GM12878 (cell line): ENCODE measurements at regions not wholly inside any gene's neighbourhood (a gene's known extent, or its start where the extent isn't known, plus 50 kb on each side); places are given as distances from the start of the nearest gene placed in this dataset.

ENCODE experiments used
- CHD4 ChIP-seq: fragments of 200-600 bp; sonication (generic); IDR thresholded peaks from 2 replicates; pipeline ENCODE4 v1.6.1; 2016; ENCODE audit warnings: mild to moderate bottlenecking
- JUNB ChIP-seq: IDR thresholded peaks from 2 replicates; pipeline ENCODE4 v1.6.1; 2016; ENCODE audit warnings: antibody characterized with exemption, mild to moderate bottlenecking
- MYC ChIP-seq: IDR thresholded peaks from 2 replicates; pipeline ENCODE4 v1.6.1; 2011; ENCODE audit warnings: mild to moderate bottlenecking, low read length, moderate library complexity, inconsistent platforms; ENCODE audit not compliant: insufficient read depth, insufficient replicate concordance, insufficient read length, severe bottlenecking
- POLR2A ChIP-seq: IDR thresholded peaks from 2 replicates; pipeline ENCODE4 v1.6.1; 2011; ENCODE audit warnings: low read depth, mild to moderate bottlenecking, low read length
- SMARCA5 ChIP-seq: fragments of 450-650 bp; IDR thresholded peaks from 2 replicates; pipeline ENCODE4 v1.6.1; 2017; ENCODE audit warnings: mild to moderate bottlenecking
- SP1 ChIP-seq: IDR thresholded peaks from one replicate; pipeline ENCODE4 v1.6.1; 2011; ENCODE audit warnings: low read depth, low read length
- TAF1 ChIP-seq: IDR thresholded peaks from 2 replicates; pipeline ENCODE4 v1.6.1; 2011; ENCODE audit warnings: mild to moderate bottlenecking, low read depth, low read length, borderline replicate concordance
- ZNF687 ChIP-seq: fragments of 450-650 bp; IDR thresholded peaks from 2 replicates; pipeline ENCODE4 v1.6.1; 2017; ENCODE audit warnings: mild to moderate bottlenecking, moderate library complexity
- TF ChIP-seq, protein P1 (sequence below), 3 experiments: IDR thresholded peaks in 2 of 3; conservative IDR thresholded peaks in 1 of 3; 2 replicates each; pipeline ENCODE4 v1.5.1; 2011; ENCODE audit warnings: low read depth in 3 of 3, low read length in 3 of 3, mild to moderate bottlenecking in 3 of 3, control low read depth in 2 of 3, moderate library complexity in 2 of 3, inconsistent platforms in 1 of 3, mixed read lengths in 1 of 3; ENCODE audit not compliant: control insufficient read depth in 2 of 3, insufficient read depth in 1 of 3; ENCODE audit errors: extremely low read depth in 1 of 3
- TF ChIP-seq, protein P2 (sequence below): fragments of 450-650 bp; IDR thresholded peaks from 2 replicates; pipeline ENCODE4 v1.6.1; 2017; ENCODE audit warnings: mild to moderate bottlenecking, low read depth, inconsistent platforms; ENCODE audit not compliant: poor library complexity, severe bottlenecking

GRCh38 chr3:159721324-159721723 lies 267.3 kb upstream of the IL12A start:
- TF ChIP-seq MYC (no peak), TAF1 (no peak), CHD4 (no peak), SMARCA5 (no peak), JUNB (no peak), POLR2A (no peak), SP1 (no peak), ZNF687 (no peak)
- TF ChIP-seq, protein P1, sequence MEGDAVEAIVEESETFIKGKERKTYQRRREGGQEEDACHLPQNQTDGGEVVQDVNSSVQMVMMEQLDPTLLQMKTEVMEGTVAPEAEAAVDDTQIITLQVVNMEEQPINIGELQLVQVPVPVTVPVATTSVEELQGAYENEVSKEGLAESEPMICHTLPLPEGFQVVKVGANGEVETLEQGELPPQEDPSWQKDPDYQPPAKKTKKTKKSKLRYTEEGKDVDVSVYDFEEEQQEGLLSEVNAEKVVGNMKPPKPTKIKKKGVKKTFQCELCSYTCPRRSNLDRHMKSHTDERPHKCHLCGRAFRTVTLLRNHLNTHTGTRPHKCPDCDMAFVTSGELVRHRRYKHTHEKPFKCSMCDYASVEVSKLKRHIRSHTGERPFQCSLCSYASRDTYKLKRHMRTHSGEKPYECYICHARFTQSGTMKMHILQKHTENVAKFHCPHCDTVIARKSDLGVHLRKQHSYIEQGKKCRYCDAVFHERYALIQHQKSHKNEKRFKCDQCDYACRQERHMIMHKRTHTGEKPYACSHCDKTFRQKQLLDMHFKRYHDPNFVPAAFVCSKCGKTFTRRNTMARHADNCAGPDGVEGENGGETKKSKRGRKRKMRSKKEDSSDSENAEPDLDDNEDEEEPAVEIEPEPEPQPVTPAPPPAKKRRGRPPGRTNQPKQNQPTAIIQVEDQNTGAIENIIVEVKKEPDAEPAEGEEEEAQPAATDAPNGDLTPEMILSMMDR (IDR thresholded peaks at IDR 0.05 in 2 of 3, conservative IDR thresholded peaks at IDR 0.05 in 1 of 3; ENCODE audit: control insufficient read depth in 2 of 3, extremely low read depth in 1 of 3, insufficient read depth in 1 of 3, low read depth in 3 of 3, low read length in 3 of 3): no peak
- TF ChIP-seq, protein P2, sequence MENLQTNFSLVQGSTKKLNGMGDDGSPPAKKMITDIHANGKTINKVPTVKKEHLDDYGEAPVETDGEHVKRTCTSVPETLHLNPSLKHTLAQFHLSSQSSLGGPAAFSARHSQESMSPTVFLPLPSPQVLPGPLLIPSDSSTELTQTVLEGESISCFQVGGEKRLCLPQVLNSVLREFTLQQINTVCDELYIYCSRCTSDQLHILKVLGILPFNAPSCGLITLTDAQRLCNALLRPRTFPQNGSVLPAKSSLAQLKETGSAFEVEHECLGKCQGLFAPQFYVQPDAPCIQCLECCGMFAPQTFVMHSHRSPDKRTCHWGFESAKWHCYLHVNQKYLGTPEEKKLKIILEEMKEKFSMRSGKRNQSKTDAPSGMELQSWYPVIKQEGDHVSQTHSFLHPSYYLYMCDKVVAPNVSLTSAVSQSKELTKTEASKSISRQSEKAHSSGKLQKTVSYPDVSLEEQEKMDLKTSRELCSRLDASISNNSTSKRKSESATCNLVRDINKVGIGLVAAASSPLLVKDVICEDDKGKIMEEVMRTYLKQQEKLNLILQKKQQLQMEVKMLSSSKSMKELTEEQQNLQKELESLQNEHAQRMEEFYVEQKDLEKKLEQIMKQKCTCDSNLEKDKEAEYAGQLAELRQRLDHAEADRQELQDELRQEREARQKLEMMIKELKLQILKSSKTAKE: no peak
